ENCODE measurements at regions not wholly inside any gene's neighbourhood (a gene's known extent, or its start where the extent isn't known, plus 50 kb on each side); places are given as distances from the start of the nearest gene placed in this dataset.

DNA sequence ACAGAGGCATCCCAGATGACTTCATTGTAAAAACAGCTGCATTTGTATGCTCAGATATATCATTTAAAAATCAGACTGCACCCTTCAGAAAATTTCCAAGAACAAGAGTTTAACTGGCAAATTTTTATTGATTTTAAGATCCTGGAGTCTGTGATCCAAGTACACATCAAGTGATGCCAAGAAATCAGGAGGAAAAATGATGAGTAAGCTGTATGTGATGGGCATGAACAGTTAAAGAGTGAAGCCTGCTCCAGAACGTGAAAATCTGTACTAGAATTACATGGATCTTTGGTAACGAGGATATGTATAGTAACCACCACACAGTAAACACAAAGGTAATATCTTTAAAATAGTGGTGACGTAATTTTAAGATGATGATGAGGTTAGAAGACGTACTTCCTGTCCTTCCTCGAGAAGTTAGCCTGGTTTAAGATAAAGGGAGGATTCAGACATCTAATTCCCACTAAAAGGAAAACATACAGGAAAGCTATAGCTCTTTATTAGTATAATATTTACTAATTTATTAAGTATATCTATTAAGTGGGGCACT, 1374.3 kb upstream of the DDX18 start:
- CTCF ChIA-PET = no interaction called here
- Histone ChIP-seq H2AFZ (ENCODE audit: control insufficient read depth, low read depth, low read length) (no peak overlapping the region), H3K9ac (ENCODE audit: control insufficient read depth, insufficient read depth, low read length) (no peak overlapping the region), H3K9me3 (replicated peaks; ENCODE audit: control insufficient read depth, insufficient read depth, low read length) (no peaks in the 10 kb centered on the region; the same call in 2 of the 3 replicates), H3K27me3 (replicated peaks in 1 of 2; ENCODE audit: control insufficient read depth in 2 of 2, insufficient read depth in 2 of 2, low read length in 1 of 2) (no peaks in the 10 kb centered on the region), H3K4me1 (ENCODE audit: control insufficient read depth, insufficient read depth, low read length) (no peaks in the 10 kb centered on the region), H3K79me2 (ENCODE audit: control insufficient read depth, insufficient read depth, low read length) (no peaks in the 10 kb centered on the region), H3K4me2 (ENCODE audit: control insufficient read depth, insufficient read depth) (no peak overlapping the region), H3K36me3 (ENCODE audit: control insufficient read depth in 2 of 2, insufficient read depth in 2 of 2, low read length in 1 of 2) (no peaks in the 10 kb centered on the region), H3K4me3 (no peak overlapping the region), H3K27ac (ENCODE audit: control insufficient read depth, insufficient read depth) (no peak overlapping the region), H4K20me1 (ENCODE audit: control insufficient read depth, insufficient read depth) (no peaks in the 10 kb centered on the region)
- TF ChIP-seq JUNB (IDR thresholded peaks at IDR 0.05) (no peak), POU2F2 (IDR thresholded peaks at IDR 0.05; ENCODE audit: borderline replicate concordance, low read depth, low read length) (no peak), RBBP5 (conservative IDR thresholded peaks at IDR 0.05) (no peak), MAX (IDR thresholded peaks at IDR 0.05; ENCODE audit: low read depth, low read length) (no peak), SMAD5 (IDR thresholded peaks at IDR 0.05; ENCODE audit: low read depth) (no peak), IRF3 (IDR thresholded peaks at IDR 0.05) (no peak), NFYB (IDR thresholded peaks at IDR 0.05; ENCODE audit: insufficient read depth, low read depth, low read length) (no peak), NBN (IDR thresholded peaks at IDR 0.05) (no peak), MYB (IDR thresholded peaks at IDR 0.05; ENCODE audit: borderline replicate concordance, low read depth, low read length) (no peak), TARDBP (IDR thresholded peaks at IDR 0.05; ENCODE audit: borderline replicate concordance) (no peak)
- TF ChIP-seq, protein P1, sequence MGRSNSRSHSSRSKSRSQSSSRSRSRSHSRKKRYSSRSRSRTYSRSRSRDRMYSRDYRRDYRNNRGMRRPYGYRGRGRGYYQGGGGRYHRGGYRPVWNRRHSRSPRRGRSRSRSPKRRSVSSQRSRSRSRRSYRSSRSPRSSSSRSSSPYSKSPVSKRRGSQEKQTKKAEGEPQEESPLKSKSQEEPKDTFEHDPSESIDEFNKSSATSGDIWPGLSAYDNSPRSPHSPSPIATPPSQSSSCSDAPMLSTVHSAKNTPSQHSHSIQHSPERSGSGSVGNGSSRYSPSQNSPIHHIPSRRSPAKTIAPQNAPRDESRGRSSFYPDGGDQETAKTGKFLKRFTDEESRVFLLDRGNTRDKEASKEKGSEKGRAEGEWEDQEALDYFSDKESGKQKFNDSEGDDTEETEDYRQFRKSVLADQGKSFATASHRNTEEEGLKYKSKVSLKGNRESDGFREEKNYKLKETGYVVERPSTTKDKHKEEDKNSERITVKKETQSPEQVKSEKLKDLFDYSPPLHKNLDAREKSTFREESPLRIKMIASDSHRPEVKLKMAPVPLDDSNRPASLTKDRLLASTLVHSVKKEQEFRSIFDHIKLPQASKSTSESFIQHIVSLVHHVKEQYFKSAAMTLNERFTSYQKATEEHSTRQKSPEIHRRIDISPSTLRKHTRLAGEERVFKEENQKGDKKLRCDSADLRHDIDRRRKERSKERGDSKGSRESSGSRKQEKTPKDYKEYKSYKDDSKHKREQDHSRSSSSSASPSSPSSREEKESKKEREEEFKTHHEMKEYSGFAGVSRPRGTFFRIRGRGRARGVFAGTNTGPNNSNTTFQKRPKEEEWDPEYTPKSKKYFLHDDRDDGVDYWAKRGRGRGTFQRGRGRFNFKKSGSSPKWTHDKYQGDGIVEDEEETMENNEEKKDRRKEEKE (IDR thresholded peaks at IDR 0.05) = no peak
- POLR2A ChIA-PET = no interaction called here
- ATAC-seq (no peak), DNase-seq (ENCODE audit: low read depth, low spot score) (no peak), FAIRE-seq (no peak)
- in situ Hi-C loops (cut with MboI) = no loop called here
- BruUV-seq (replicated peaks) = no TSS peak
- WGBS (ENCODE audit: insufficient coverage, insufficient replicate concordance, low lambda C conversion rate, missing lambda C conversion rate) = 1% methylated on average over 5 of the region's 5 CpGs
- SMC1A ChIA-PET (ENCODE audit: uncharacterized antibody, unreplicated experiment) = interaction anchor here (0.5 to 0.6 kb wide), 2 partner anchors 27 to 808 kb away, joined by 3 read pairs; no protein-coding TSS in a partner anchor
- RAD21 ChIA-PET (ENCODE audit: unreplicated experiment) = no interaction called here
- intact Hi-C loops (cut with micrococcal nuclease; ENCODE audit: unreplicated experiment) = no loop called here

Measured in GM12878 (cell line).